ENCODE measurements at regions not wholly inside any gene's neighbourhood (a gene's known extent, or its start where the extent isn't known, plus 50 kb on each side); places are given as distances from the start of the nearest gene placed in this dataset.
A peak's percentile ranks its signal among the peaks of the same experiment; 100 is the strongest.

- H3K4me3 ChIP-seq (ENCODE audit: low read depth, low read length), result no peak overlapping the region
- no peak for TF ChIP-seq CTCF (IDR thresholded peaks at IDR 0.05; ENCODE audit: insufficient read depth, low read length)
- no peak for DNase-seq (ENCODE audit: low read depth)
Observed at GRCh38 chr16:17561056-17561455, 90.3 kb upstream of the XYLT1 start.

GRCh38 chr16:17560548-17560947 lies 89.8 kb upstream of the XYLT1 start:
- no peak overlapping the region for H3K4me3 ChIP-seq (ENCODE audit: low read depth, low read length)
- DNase-seq (ENCODE audit: low read depth), result no peak
- TF ChIP-seq CTCF (IDR thresholded peaks at IDR 0.05; ENCODE audit: insufficient read depth, low read length), result no peak

- H3K4me3 ChIP-seq (ENCODE audit: low read depth, low read length), result no peak overlapping the region
- no peak for TF ChIP-seq CTCF (IDR thresholded peaks at IDR 0.05; ENCODE audit: insufficient read depth, low read length)
- no peak for DNase-seq (ENCODE audit: low read depth)
Observed at GRCh38 chr16:17559394-17559793, 88.6 kb upstream of the XYLT1 start.

GRCh38 chr16:17557949-17558348 lies 87.2 kb upstream of the XYLT1 start:
- DNase-seq (ENCODE audit: low read depth), result no peak
- TF ChIP-seq CTCF (IDR thresholded peaks at IDR 0.05; ENCODE audit: insufficient read depth, low read length), result no peak
- no peak overlapping the region for H3K4me3 ChIP-seq (ENCODE audit: low read depth, low read length)

- TF ChIP-seq CTCF (IDR thresholded peaks at IDR 0.05; ENCODE audit: insufficient read depth, low read length), result no peak
- no peak for DNase-seq (ENCODE audit: low read depth)
- no peak overlapping the region for H3K4me3 ChIP-seq (ENCODE audit: low read depth, low read length)
Observed at GRCh38 chr16:17557480-17557879, 86.7 kb upstream of the XYLT1 start.

GRCh38 chr16:17556276-17557052 lies 85.7 kb upstream of the XYLT1 start:
- DNase-seq (ENCODE audit: low read depth), result peak; percentile 36
- peak; percentile 74 for TF ChIP-seq CTCF (IDR thresholded peaks at IDR 0.05; ENCODE audit: insufficient read depth, low read length)
- no peak overlapping the region for H3K4me3 ChIP-seq (ENCODE audit: low read depth, low read length)

GRCh38 chr16:17555176-17555575 lies 84.4 kb upstream of the XYLT1 start:
- DNase-seq (ENCODE audit: low read depth), result peak; percentile 41
- no peak for TF ChIP-seq CTCF (IDR thresholded peaks at IDR 0.05; ENCODE audit: insufficient read depth, low read length)
- no peak overlapping the region for H3K4me3 ChIP-seq (ENCODE audit: low read depth, low read length)
